Skeletal muscle cell (primary cell): ENCODE measurements at regions not wholly inside any gene's neighbourhood (a gene's known extent, or its start where the extent isn't known, plus 50 kb on each side); places are given as distances from the start of the nearest gene placed in this dataset.

Experiments
- DNase-seq: peaks from one replicate; pipeline ENCODE4 v3.0.0-alpha.2; 2010; ENCODE audit warnings: low read depth
- H3K4me3 ChIP-seq: 2 replicates; pipeline ENCODE4 v1.5.1; 2011; ENCODE audit warnings: low read depth, mild to moderate bottlenecking, control low read depth, low read length, moderate library complexity

GRCh38 chr7:52723606-52724005 is 311.8 kb upstream of the POM121L12 start:
- H3K4me3 ChIP-seq = no peak overlapping the region
- no peak for DNase-seq

- DNase-seq = no peak
- no peak overlapping the region for H3K4me3 ChIP-seq
Observed at GRCh38 chr7:52720856-52721255, 314.6 kb upstream of the POM121L12 start.

- DNase-seq = no peak
Observed at GRCh38 chr7:52719677-52720076, 315.8 kb upstream of the POM121L12 start.

GRCh38 chr7:52715701-52716100 is 319.7 kb upstream of the POM121L12 start:
- DNase-seq = no peak
- no peak overlapping the region for H3K4me3 ChIP-seq

More at GRCh38 chr7:52719677-52720076, 315.8 kb upstream of the POM121L12 start:
- H3K4me3 ChIP-seq = no peak overlapping the region

GRCh38 chr7:52712938-52713337 is 322.5 kb upstream of the POM121L12 start:
- no peak for DNase-seq

GRCh38 chr7:52711951-52712350 is 323.5 kb upstream of the POM121L12 start:
- H3K4me3 ChIP-seq = no peak overlapping the region
- DNase-seq = no peak

More at GRCh38 chr7:52712938-52713337, 322.5 kb upstream of the POM121L12 start:
- no peak overlapping the region for H3K4me3 ChIP-seq

- H3K4me3 ChIP-seq = no peak overlapping the region
- DNase-seq = no peak
Observed at GRCh38 chr7:52708846-52709245, 326.6 kb upstream of the POM121L12 start.

- no peak for DNase-seq
- no peak overlapping the region for H3K4me3 ChIP-seq
Observed at GRCh38 chr7:52705768-52706167, 329.7 kb upstream of the POM121L12 start.

- H3K4me3 ChIP-seq = no peak overlapping the region
- DNase-seq = no peak
Observed at GRCh38 chr7:52700349-52700748, 335.1 kb upstream of the POM121L12 start.

GRCh38 chr7:52695973-52696595 is 339.3 kb upstream of the POM121L12 start:
- H3K4me3 ChIP-seq = no peak overlapping the region
- no peak for DNase-seq

GRCh38 chr7:52691257-52691656 is 344.2 kb upstream of the POM121L12 start:
- no peak for DNase-seq
- no peak overlapping the region for H3K4me3 ChIP-seq

- DNase-seq = no peak
- H3K4me3 ChIP-seq = no peak overlapping the region
Observed at GRCh38 chr7:52689912-52690311, 345.5 kb upstream of the POM121L12 start.

- no peak overlapping the region for H3K4me3 ChIP-seq
- DNase-seq = peak; percentile 26
Observed at GRCh38 chr7:52685333-52685732, 350.1 kb upstream of the POM121L12 start.

GRCh38 chr7:52684388-52684787 is 351.0 kb upstream of the POM121L12 start:
- DNase-seq = no peak
- H3K4me3 ChIP-seq = no peak overlapping the region

GRCh38 chr7:52682993-52683392 is 352.4 kb upstream of the POM121L12 start:
- no peak overlapping the region for H3K4me3 ChIP-seq
- DNase-seq = no peak

GRCh38 chr7:52670608-52671225 is 364.7 kb upstream of the POM121L12 start:
- DNase-seq = no peak
- H3K4me3 ChIP-seq = no peak overlapping the region

GRCh38 chr7:52669031-52669430 is 366.4 kb upstream of the POM121L12 start:
- no peak overlapping the region for H3K4me3 ChIP-seq
- no peak for DNase-seq

GRCh38 chr7:52668435-52668834 is 367.0 kb upstream of the POM121L12 start:
- no peak for DNase-seq
- no peak overlapping the region for H3K4me3 ChIP-seq

- no peak overlapping the region for H3K4me3 ChIP-seq
- no peak for DNase-seq
Observed at GRCh38 chr7:52659178-52659577, 376.3 kb upstream of the POM121L12 start.

GRCh38 chr7:52656098-52656497 is 379.3 kb upstream of the POM121L12 start:
- DNase-seq = no peak
- no peak overlapping the region for H3K4me3 ChIP-seq

- no peak for DNase-seq
- H3K4me3 ChIP-seq = no peak overlapping the region
Observed at GRCh38 chr7:52652621-52653020, 382.8 kb upstream of the POM121L12 start.
